Activated CD8-positive, alpha-beta memory T cell treated with anti-CD3 and anti-CD28 coated beads for 36 hours (primary cell): ENCODE measurements at regions not wholly inside any gene's neighbourhood (a gene's known extent, or its start where the extent isn't known, plus 50 kb on each side); places are given as distances from the start of the nearest gene placed in this dataset.

Experiments
- CTCF ChIA-PET: fragments of 350-600 bp; sonication (Branson Sonifier 250); formaldehyde crosslinking; loops from one replicate; lab custom pipeline; 2021; ENCODE audit warnings: antibody characterized with exemption; lab: Charles Lee
- POLR2A ChIA-PET: fragments of 350-600 bp; sonication (Branson Sonifier 250); formaldehyde crosslinking; loops from one replicate; lab custom pipeline; 2021; ENCODE audit warnings: antibody characterized with exemption; lab: Charles Lee

DNA sequence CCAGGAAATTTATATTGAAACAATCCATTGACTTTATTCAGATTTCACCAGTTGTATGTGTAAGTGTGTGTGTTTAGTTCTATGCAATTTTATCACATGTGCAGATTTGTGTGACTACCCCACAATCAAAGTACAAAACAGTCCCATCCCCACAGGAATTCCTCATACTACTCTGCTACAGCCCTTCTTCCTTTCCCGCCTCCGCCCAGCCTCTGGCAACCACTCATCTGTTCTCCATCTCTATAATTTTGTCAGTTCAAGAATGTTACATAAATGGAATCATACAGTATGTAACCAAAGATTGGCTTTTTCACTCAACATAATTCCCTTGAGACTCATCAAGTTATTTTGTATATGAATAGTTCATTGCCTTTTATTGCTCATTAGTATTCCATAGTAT is 289.1 kb downstream of the GADD45G start:
- POLR2A ChIA-PET: no interaction called here
- CTCF ChIA-PET: no interaction called here

DNA sequence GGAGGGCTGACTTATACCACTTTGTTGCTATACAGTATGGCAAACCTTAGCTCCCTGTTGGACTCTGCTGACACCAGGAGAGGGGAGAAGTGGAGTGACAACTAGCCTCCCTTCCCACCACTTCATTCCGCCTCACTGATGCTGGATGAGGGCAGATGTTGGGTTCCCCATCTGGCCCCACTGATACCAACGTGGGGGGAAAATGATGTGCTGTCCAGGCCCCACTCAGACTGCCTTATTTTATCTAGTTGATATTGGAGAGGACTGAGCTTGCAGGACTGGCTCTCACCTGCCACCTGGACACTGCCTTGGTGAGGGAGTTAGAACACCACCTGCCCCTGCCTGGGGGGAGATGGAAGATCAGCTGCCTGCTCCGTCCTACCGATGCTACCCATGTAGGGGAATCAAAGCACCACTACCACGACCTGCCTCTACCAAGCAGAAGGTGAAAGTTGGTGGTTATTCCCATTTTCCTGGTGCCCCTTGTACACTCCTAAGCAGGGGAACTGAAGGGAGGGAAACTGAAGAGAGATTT is 292.1 kb downstream of the GADD45G start:
- POLR2A ChIA-PET: no interaction called here
- CTCF ChIA-PET: no interaction called here

DNA sequence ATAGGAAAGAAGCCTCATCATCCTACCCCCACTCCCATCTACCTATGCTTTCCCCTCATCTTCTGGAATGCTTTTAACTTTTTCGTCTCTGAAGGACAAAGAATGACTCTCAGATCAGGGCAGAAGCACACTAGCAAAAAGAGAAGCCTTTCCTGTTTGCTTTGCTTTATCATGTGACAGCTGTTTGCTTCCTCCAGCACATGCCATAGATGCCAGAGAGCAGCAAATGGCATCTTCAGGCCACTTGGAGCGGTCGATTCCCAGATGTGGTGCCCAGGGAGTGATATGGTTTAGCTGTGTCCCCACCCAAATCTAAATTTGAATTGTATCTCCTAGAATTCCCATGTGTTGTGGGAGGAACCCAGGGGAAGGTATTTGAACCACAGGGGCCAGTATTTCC is 294.8 kb downstream of the GADD45G start:
- ChIA-PET POLR2A (no interaction called here), CTCF (no interaction called here)

DNA sequence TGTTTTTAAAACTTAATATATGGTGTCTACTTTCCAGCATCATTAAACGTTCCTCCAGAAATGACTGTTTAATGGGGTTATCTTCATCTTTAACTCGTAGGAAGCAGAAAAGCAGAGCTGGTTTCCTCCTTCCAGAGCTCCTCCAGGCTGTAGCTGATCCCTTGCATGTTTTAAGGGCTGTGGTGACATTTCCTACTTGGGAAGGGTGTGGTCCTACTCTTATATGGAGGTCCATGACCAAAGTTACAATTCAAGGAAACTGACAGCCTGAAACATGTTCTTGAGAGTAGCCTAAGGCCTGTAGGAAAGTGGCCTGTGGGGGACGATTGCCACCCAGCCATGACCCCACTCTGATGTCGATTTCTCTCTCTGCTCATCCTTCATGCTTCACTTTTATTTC is 297.1 kb downstream of the GADD45G start:
- ChIA-PET POLR2A (no interaction called here), CTCF (no interaction called here)

DNA sequence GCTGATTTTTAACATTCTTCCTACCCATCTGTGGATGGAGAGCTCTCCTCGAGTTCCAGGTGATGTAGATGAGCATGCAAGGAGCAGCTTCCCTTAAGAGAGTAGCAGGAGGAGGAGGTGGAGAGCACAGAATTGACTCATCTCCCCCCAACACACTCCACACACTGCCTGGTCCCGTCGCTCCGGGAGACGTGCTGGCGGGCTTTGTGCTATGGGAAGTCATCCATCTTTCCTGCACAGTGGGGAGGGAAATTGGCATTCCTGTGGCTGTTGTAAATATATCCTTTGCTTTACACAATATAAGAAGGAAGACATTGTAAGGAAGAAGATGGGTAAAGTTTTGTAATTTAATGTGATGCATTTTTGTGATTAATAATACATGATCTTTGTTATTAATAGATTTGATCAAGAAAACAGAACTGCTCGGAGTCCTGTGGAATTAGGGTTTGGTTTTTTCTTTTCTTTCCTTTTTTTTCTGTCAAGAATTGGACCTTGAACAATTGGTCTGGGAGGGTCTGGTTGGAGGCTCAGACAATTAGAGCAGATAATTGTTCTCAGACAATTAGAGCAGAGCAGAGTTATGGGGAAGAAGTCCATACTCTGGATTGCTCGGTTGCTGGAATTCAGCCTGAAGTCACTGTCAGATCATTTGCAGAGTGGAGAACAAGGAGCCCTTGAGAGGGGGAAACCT is 297.8 kb downstream of the GADD45G start:
- CTCF ChIA-PET: no interaction called here
- POLR2A ChIA-PET: no interaction called here

DNA sequence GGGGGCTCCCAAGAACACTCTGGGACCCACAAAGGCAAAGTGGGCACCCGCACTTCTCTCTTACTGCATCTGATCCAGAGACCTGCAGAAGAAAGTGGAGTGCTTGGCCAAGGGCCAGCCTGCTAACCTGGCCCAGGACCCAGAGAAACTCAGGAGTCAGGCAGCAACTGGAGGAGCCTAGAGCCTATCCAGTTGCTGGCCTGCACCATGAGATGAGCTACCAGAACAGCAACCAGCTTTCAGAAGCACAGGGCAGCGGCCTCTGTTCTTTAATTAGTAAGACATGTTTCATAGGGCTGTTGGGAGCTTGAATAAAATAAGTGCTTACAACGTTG is 298.3 kb downstream of the GADD45G start:
- ChIA-PET POLR2A (no interaction called here), CTCF (no interaction called here)

DNA sequence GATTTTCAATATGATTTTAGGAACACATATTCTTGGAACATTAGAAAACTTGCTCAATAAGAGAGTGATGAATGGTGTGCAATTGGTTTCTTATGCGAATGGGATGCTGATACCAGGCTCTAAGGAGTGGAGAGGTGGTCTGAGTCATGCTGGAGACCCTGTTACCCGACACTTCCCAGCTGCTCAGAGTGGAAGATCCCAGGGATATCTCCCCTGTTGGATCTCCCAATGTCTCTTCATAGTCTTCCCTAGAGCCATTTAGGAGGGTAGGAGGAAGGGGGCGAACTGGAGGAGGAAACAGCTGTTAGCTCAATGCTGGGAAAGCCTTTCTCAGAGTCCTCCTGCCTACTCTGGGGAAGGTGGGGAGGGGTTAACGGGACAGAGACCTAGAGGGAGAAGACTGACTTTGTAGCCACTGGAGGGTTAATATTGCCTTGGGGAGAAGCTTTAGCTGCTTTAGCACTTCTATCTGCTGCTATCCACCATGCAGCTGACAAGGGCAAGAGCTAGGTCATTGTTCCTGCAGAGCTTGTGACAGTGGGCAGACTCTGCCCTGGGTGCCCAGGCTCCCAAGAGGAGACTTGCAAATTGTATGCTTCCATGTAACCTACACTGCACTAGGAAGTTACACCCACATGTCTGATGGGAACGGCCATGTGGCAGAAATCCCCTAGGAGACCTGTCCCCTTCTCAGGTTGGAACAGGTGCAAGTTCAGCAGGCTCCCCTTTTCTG is 301.0 kb downstream of the GADD45G start:
- POLR2A ChIA-PET: no interaction called here
- CTCF ChIA-PET: no interaction called here

DNA sequence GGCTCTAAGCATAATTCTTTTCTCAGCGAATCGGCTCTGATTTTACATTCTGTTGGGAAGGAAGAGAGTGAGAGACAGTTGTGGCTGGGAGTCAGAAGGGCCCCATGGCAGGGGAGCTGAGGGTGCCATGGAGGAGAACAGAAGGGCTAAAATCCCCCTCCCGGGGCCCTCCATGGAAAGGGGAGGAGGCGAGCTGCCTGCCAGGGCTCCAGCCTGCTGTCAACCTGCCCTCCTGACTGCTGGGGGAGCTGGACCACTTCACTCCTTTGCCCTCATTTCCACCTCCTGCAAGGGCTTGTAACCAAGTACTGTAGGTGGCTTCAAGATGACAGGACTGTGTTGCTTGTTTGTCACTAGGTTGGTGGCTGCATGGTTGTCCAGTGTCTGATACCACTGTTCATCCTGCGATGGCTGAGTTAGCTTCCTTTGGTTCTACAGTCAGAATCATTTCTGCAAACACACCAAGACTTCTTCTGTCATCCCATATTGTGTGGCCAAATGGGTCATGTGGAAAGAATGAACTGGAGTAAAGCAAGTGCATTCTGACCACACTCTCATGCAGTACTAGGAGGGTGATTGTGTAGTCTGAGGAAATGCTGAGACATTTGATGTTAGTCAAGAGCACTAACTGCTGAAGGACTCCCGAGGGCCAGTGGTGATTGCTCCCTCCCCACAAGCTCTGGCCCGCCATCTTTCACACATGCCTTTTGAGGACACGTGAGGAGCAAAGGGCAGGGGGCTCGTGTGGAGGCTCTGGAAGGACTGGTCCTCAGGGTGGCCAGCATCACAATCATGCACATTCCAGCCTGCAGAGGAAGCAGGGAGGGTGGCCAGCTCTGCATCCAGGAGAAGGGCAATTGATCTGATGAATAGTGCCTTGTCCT is 307.2 kb downstream of the GADD45G start:
- ChIA-PET CTCF (interaction anchor here (1.2 kb wide), 2 partner anchors 72 to 309 kb away, joined by 3 to 4 read pairs; no protein-coding TSS in a partner anchor), POLR2A (no interaction called here)

DNA sequence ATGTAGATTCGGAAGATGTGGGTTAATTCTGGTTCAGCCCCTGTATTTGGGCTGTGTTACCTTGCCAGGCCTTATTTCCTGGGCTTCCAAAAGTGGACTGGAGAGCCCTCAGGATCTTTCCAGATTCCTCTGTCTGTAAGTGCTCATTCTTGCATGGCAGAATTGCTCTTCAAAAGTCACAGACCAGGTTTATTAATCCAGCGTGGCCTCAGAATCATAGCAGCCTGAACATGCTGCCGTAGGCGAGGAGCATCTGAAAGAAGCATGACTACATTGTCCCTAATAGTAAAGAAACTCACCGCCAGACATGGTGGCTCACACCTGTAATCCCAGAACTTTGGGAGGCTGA is 307.8 kb downstream of the GADD45G start:
- ChIA-PET POLR2A (no interaction called here), CTCF (interaction anchor here (1.2 kb wide), 2 partner anchors 72 to 309 kb away, joined by 3 to 4 read pairs; no protein-coding TSS in a partner anchor)

DNA sequence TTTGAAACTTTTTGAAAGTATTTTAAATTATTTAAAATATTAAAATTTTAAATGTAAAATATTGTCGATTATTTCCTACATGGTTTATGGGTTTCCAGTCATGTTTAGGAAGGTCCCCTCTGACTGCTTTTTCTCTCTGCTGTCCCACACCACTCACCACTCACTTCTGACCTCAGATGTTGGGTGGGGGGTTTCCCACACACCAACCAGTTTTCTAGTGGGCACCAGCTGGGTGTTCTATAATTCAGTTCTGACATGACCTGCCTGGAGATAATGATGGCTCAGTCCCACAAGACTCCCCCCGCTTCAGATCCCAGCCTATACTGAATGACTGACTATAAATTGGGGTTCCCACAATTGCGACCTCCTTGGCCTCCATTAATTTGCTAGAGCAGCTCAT is 310.4 kb downstream of the GADD45G start:
- CTCF ChIA-PET: no interaction called here
- POLR2A ChIA-PET: no interaction called here

DNA sequence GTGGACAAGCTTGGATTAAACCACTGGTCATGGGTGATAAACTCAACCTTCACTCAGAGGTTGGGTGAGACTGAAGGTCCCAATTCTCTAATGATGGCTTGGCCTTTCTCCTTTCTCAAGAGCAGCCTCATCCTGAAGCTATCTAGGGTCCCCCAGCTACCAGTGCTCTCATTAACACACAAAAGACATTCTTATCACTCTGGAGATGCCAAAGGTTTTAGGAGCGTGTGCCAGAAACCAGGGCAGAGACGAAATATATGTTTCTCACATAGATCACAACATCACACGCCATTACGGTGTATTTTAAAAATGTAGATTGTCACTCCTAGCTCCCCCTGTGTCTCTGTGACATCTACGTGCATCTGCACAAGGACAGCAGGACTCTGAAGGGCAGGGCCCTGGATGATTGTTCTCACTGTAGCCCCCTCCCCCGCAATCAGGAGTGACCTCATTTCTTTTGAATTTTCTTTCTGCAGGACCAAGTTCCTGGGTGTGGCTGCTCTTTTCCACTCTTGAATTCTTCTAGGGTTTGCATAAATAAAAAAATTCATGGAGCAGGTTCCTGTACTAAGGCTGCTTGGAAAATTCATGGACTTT is 311.3 kb downstream of the GADD45G start:
- POLR2A ChIA-PET: no interaction called here
- CTCF ChIA-PET: no interaction called here

DNA sequence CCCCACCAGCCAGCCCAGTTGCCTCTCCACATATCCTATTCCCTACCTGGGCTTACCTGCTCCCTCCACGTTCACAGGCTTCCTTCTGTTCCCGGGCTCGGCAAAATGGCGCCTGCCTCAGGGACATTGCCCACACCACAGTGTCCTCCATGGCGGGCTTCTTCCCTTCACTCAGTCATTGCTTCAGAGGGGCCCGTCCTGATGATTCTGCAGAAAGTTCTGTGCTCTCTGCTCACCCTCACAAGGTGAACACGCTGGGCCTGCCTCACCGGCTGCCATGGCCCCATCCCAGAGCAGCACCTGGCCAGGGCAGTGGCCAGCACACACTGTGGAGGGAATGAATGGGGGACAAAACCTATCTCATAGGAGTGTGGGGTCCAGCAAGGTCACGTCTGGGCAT is 313.0 kb downstream of the GADD45G start:
- CTCF ChIA-PET: no interaction called here

DNA sequence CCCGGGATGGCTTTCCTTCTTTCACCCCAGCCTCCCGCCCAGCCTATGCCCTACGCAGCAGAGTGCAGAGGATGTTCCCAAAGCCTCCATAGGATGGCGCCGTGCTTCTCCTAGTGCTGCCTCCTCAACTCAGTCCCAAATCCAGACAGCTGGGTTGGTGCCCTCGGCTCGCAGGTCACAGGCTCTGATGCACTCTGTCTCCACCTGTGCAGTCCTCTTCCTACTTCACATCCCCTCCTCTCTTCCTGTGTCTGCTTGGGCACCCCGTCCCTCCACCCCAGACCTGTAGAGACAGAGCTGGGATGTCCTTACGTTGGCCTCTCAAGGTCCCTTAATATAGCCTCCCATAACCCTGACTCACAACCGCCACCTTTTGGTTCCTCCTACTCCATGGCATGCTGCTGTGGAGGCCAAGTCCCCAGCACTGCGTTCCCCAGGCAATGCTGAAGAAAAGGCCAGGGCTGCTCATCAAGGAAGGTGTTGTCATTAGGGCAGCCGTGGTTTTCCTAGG is 314.4 kb downstream of the GADD45G start:
- CTCF ChIA-PET: interaction anchor here (0.8 to 1.2 kb wide), 2 partner anchors 119 to 316 kb away, joined by 3 to 4 read pairs; no protein-coding TSS in a partner anchor

More for the DNA sequence above, 313.0 kb downstream of the GADD45G start:
- POLR2A ChIA-PET: no interaction called here

DNA sequence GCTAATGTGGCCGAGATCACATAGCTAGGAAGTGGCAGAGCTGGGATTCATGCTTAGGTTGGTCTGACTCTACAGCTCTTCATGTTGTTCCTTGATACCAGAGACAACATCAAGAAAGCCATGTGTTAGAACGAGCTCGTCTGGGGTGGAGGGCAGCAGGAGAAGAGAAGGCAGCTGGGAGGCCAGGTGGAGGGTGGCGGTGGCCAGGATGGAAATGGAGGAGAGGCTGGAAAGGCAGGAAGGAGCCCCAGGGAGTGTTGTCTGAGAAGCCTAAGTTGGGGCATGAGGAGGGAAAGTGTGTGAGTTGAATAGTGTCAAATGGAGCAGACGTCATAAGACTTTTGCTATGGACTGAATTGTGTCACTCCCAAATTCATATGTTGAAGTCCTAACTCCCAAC is 315.3 kb downstream of the GADD45G start:
- ChIA-PET CTCF (no interaction called here), POLR2A (no interaction called here)

More for the DNA sequence above, 314.4 kb downstream of the GADD45G start:
- POLR2A ChIA-PET: no interaction called here

DNA sequence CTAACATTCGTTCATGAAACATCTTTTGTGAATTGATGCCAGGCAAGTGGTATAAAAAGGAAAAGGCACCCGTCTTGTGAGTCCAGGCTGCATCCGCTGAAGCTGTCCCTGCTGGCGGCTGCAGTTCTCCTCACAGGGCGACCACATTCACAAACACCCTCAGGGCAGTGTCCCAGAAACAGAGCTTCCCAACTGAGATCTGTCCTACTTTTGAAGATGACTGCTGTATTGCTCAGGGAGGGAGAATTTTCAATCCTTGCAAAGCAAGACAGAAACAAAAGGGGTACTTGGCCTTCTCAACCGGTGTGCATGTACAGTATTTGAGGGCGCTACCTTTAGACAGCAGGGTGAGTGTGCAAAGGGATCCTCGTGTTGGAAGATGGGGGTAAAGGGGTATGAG is 316.1 kb downstream of the GADD45G start:
- ChIA-PET POLR2A (no interaction called here), CTCF (no interaction called here)

DNA sequence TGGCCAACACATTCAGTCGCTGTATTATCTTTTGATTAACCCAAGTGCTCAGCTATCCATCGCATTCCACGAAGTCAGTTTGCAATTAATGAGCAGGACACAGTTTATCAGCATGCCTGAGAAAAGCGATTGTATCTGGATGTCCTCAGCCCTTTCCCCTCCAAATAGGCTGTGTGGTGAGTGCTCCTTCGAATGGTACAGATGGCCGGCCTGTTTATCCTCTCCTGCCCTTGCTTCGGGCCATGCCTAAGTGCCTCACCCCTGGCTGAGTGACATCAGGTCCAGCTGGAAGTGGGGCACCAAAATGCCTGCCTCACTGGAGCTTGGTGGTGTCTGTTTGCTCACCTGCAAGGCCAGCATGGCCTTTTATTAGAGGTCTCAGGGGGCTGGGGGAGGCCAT is 317.3 kb downstream of the GADD45G start:
- POLR2A ChIA-PET: no interaction called here
- CTCF ChIA-PET: interaction anchor here (1.3 kb wide), 1 partner anchor 319 kb away, joined by 3 read pairs; no protein-coding TSS in a partner anchor

DNA sequence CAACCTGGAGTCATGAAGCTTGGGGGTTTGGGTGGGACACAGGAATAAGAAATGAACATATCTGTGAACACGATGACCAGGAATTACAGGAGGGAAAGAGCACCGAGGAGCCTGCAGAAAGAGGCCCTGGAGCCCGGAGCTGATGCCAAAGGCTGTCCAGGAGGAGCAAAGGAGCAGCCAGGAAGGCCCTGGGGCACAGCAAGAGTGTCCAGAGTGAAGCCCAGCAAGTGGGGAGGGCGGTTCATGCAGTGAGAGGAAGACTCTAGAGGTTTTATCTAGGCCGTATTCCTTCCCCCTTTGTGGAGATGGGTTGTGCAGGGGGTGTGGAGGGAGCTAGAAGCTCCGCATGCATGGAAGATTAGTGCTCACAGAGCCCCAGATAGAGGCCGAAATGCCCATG is 318.4 kb downstream of the GADD45G start:
- POLR2A ChIA-PET: no interaction called here

DNA sequence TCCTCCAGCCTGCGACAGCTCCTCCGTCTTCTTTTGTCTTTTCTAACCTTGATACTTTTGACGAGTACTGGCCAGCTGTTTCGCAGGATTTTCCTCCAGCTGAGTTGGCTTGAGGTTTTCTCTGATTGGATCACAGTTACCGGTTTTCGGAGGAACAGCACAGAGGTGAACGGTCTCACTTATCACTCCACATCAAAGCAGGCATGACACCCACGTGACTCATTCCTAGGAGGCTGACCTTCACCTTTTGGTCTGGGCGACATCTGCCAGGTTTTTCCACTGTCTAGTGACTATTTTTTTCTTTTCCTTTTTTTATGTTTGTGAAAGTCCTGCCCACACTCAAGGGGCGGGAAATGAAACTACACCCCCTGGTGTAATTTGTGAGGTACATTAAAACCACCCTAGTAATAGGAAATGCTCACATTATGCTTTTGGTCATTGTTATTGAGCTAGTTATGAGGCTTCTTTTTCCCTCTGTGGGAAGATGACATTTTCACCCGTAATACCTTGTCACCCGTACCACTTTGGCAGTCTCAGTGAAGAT is 319.2 kb downstream of the GADD45G start:
- ChIA-PET POLR2A (interaction anchor here (0.6 kb wide), 1 partner anchor 317 kb away, joined by 3 read pairs; no protein-coding TSS in a partner anchor), CTCF (interaction anchor here (1.0 to 3.2 kb wide), 2 partner anchors 321 to 326 kb away, joined by 3 to 9 read pairs; no protein-coding TSS in a partner anchor)

More for the DNA sequence above, 318.4 kb downstream of the GADD45G start:
- CTCF ChIA-PET: interaction anchor here (3.2 kb wide), 1 partner anchor 325 kb away, joined by 9 read pairs; no protein-coding TSS in a partner anchor

DNA sequence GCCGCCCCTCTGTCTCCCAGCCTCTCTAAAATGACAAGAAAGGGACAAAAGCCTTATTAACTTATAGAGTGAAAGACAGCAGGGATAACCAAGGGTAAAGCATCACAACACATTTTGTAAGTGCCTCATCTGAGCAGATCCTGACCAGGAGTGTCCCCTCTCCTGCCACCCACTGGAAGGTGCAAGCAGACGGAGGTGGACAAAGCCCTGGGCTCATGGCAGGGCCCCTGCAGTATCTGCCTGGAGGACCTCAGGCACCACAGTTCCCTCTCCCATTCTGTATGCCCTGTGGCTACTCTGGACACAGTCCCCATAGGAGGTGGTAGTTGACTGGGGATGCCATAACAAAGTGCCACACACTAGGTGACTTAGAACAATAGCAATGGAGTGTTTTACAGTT is 319.8 kb downstream of the GADD45G start:
- CTCF ChIA-PET: interaction anchor here (1.0 to 3.2 kb wide), 2 partner anchors 322 to 326 kb away, joined by 3 to 9 read pairs; no protein-coding TSS in a partner anchor
- POLR2A ChIA-PET: no interaction called here
